NB4 (cell line): ENCODE measurements at regions not wholly inside any gene's neighbourhood (a gene's known extent, or its start where the extent isn't known, plus 50 kb on each side); places are given as distances from the start of the nearest gene placed in this dataset.

Source experiments
- CTCF ChIP-seq: IDR thresholded peaks from one replicate; pipeline ENCODE4 v1.5.1; 2012; ENCODE audit warnings: low read depth, low read length
- MAX ChIP-seq: IDR thresholded peaks from 2 replicates; pipeline ENCODE4 v1.6.1; 2011; ENCODE audit warnings: low read depth, low read length
- POLR2A ChIP-seq: IDR thresholded peaks from 2 replicates; pipeline ENCODE4 v1.6.1; 2011; ENCODE audit warnings: mild to moderate bottlenecking; ENCODE audit not compliant: insufficient read length; ENCODE audit errors: extremely low read depth

- TF ChIP-seq CTCF (no peak), POLR2A (no peak), MAX (no peak)
Measured at GRCh38 chr10:21150166-21150565, 253.1 kb upstream of the NEBL start.
